Superior temporal gyrus (tissue), 1 donor: ENCODE measurements at regions not wholly inside any gene's neighbourhood (a gene's known extent, or its start where the extent isn't known, plus 50 kb on each side); places are given as distances from the start of the nearest gene placed in this dataset.

Source experiments
- DNase-seq: peaks from one replicate; pipeline ENCODE4 v3.0.0-alpha.2; 2016; ENCODE audit errors: extremely low spot score

GRCh38 chr5:163622799-163623198 lies 117.4 kb downstream of the MAT2B start:
- no peak for DNase-seq

GRCh38 chr5:163623524-163623923 lies 118.1 kb downstream of the MAT2B start:
- no peak for DNase-seq

DNA sequence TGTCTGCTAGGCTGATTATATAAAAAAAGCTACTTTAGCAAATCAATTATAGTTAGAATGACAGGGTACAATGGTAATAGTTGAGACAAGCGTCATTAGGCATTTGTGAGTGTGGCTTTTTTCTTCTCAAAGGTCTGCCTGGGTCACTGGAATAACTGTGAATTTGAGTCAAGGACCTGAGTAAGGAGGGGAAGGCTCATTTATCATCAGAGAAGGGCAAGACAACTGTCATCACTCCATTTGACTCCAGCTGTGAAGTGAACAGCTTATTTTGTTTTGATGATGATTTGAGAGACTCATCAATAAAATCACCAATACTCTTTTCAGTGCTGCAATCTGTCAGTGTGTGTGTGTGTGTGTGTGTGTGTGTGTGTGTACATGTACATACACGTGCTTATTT lies 118.6 kb downstream of the MAT2B start:
- no peak for DNase-seq

- DNase-seq = no peak
Observed at GRCh38 chr5:163624431-163624830, 119.0 kb downstream of the MAT2B start.

- no peak for DNase-seq
Observed at GRCh38 chr5:163626904-163627434, 121.5 kb downstream of the MAT2B start.

DNA sequence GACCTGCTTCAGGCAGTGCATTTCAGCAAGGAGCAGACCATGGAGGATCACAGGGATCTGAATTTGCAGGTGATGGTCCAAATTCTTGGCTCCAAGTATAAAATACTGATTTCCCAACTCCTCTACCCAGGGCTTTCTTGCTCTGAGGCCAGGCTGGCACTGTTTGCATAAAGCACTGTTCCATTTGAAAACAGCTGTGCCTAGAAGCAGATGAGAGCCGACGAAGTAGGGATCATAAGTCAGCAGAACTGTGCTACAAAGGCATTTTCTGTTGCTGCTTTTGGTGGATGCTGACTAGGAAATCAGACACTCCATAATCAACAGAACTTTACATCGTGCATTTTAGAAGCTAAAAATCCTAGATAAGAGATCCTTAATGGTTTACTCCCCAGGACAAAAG lies 126.4 kb downstream of the MAT2B start:
- DNase-seq = no peak

DNA sequence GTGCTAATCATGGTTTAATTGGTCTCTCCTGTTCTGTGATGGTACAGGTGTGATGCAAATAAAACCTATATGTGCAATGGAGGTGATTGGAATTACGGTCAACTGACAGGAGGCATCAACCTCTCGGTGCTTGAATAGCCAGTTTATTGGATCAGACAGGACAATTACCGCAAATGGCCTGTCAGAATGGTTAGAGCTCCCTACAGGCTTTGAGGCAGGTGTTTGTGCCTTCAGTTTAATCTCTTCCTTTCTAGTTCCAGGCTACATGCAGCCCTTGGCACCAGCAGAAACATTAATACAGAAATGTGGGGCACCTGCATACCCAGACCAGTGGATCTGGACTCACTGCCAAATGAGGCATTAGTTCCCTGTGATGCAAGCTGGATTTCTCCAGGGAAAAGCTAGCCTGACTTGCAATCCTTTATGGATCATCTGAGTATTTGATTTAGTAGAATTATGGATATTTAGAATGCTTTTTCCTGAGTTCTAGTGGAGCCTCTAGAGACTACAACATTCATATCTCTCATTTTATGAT lies 128.6 kb downstream of the MAT2B start:
- DNase-seq = no peak

- no peak for DNase-seq
Observed at GRCh38 chr5:163635631-163636030, 130.2 kb downstream of the MAT2B start.

DNA sequence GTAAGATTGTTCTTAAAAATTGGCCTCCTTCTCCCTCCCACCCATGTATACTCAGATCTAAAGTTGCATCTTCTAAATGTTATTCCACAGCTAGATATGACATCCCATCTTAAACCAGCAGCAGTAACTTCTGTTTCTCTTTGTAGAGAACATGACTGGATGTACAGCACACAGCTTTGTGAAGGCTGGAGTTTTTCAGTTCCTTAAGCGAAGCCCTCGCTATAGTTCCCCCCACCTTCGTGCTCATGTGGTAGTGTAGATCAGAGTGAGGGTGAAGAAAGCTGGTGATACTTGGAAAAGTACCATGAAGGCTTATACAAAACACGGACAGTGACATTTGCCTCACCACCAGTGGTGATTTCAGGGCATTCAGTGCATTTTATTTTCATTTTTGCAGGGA lies 137.5 kb downstream of the MAT2B start:
- no peak for DNase-seq

GRCh38 chr5:163645421-163646416 lies 140.3 kb downstream of the MAT2B start:
- DNase-seq = no peak

- no peak for DNase-seq
Observed at GRCh38 chr5:163649514-163649913, 144.1 kb downstream of the MAT2B start.

DNA sequence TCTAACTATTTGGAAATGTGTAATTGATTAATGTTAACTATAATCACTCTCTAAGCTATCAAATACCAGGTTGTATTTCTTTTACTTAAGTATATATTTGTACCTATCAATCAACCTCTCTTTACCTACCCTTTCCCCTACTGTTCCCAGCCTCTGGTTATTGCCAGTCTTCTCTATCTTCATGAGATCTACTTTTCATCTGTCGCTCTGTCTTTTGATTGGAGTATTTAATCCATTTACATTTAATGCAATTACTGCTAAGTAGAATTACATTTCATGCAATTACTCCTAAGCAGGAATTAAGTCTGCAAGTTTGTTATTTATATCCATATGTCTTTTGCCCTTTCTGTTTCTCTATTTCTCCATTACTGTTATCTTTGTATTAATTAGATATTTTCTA lies 148.1 kb downstream of the MAT2B start:
- no peak for DNase-seq

DNA sequence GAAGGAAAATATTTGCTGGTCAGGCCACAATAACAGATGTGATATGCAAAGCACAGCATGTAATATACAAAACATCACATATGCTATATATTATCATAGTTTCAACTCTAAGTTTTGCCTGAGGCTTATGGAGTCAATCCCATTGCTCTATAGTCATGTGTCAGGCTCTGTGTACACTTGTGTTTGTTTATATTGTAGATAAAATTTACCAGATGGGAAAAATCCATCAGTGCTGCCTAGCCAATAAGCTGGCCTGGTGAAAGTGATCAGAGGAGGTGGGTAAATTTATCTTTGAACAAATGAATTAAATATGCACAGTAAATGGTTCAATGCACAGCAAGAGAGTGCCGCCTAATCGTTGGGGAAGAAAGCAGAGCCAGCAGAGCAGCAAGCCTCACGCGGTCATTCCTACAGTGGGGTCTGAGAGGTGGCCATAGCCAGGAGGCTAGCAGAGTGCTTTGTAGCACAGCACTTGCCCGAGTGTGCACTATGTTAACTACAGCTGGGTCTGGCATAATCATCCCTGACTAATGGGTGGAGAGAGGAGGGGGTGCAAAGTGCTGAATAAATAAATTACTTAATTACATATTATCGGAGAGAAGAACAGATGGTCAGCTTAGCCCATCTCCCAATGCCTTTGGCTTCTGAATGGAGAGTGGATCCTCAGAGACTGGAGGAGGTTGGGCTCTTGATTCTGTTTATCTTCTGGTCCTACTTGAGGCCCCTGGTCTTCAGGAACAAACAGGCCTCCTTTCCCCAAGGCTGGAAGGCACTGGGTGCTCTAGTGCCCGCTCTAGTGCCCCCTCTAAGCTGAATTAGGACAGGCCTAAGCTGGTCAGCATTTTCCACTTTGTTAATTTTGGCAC lies 153.5 kb downstream of the MAT2B start:
- DNase-seq = no peak

DNA sequence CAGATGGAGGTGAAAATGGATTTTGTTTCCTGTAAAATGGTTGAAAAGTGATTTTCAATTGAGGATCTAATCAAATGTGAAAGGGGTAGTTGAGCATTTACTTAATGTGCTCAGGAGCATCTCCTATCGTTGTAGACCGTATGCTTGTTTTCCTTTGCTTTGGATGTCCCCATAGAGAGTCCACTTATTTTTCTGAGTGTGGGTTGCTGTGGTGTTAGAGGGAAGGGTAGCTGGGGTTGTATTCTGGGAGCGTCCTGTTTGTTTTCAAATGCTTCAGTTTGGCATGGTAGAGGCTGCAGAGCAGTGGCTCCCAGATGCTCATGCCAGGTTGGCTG lies 154.1 kb downstream of the MAT2B start:
- DNase-seq = no peak

- DNase-seq = no peak
Observed at GRCh38 chr5:163660486-163660885, 155.1 kb downstream of the MAT2B start.

GRCh38 chr5:163661360-163661759 lies 155.9 kb downstream of the MAT2B start:
- DNase-seq = no peak

- no peak for DNase-seq
Observed at GRCh38 chr5:163670036-163670435, 164.6 kb downstream of the MAT2B start.

DNA sequence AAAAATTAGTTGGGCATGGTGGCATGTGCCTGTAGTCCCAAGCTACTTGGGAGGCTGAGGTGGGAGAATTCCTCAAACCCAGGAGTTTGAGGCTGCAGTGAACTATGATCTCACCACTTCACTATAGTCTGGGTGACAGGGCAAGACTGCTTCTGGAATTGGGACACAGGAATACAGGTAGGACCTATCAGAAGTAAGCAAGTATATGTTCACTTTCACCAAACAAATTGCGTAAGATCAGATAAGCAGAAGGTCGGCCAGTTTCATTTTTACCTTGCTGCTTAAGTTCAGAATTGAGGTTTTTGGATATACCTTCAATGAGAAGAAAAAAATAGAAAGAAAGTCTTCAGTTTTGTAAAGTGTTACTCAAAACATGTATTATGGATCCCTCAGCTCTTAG lies 171.7 kb downstream of the MAT2B start:
- no peak for DNase-seq

GRCh38 chr5:163682234-163682633 lies 176.8 kb downstream of the MAT2B start:
- DNase-seq = no peak

- no peak for DNase-seq
Observed at GRCh38 chr5:163687414-163687813, 182.0 kb downstream of the MAT2B start.

DNA sequence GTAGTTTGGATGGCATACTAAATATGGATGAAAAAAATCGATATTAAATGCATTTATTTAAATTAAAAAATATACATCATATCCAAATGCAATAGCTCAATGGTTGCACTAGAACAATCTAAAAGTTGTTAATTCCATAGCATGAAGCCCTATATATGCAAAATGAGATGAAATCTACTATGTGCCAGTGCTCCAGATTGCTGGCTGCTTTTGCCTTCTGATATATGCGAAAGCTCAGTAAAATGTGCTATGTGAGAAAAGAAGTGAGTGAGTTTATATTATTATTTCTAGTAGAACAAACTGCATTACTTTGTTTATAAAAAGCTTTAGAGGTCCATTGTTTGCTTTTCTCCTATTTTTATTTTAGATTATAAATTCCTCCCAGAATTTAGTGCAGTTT lies 186.7 kb downstream of the MAT2B start:
- no peak for DNase-seq
